AG08396 (cell line): ENCODE measurements at regions not wholly inside any gene's neighbourhood (a gene's known extent, or its start where the extent isn't known, plus 50 kb on each side); places are given as distances from the start of the nearest gene placed in this dataset.
"Not testable (repeated sequence)": the region's sequence is repeated elsewhere in the genome, so short reads cannot be mapped to it uniquely, and the experiment has no call there.

Experiments used
- DNase-seq: peaks from one replicate; pipeline ENCODE4 v3.0.0; 2012; ENCODE audit warnings: low spot score, mixed read lengths

DNA sequence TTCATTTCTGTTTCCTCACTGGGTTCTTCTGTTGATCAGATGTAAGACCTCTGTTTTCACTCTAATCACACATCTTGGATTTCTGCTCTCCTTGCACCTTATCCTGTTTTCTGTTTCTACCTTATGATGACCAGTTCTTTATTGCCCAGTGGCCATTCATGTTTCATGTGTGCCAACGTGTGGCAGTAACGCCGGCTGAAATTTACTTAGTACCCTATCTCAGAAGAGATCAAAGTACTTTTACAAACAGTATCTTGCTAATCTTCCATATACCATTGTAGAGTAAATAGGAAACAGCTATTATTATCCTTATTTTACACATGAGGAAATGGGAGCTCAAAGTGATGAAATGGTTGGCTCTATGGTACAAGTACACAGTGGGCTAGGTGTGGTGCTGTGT lies 74.0 kb downstream of the GATA3 start:
- no peak for DNase-seq

DNA sequence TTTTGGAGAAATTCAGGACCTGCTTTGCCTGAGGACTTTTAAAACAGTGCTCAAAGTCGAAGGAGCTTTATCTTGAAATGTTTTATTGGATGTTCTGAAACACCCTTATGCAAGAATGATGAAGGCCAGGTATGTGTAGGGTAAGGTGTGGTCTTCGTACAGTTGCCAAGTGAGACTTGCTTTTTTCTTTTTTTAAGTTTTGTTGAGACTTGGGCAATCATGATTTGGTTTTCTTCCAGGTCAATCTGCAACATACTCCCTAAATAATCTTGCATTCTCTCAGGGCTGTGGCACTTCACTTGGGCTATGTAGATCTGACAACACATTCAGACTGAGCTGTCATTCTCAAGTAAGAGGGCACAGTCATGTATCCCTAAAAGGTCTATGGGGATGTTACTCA lies 75.0 kb downstream of the GATA3 start:
- no peak for DNase-seq

DNA sequence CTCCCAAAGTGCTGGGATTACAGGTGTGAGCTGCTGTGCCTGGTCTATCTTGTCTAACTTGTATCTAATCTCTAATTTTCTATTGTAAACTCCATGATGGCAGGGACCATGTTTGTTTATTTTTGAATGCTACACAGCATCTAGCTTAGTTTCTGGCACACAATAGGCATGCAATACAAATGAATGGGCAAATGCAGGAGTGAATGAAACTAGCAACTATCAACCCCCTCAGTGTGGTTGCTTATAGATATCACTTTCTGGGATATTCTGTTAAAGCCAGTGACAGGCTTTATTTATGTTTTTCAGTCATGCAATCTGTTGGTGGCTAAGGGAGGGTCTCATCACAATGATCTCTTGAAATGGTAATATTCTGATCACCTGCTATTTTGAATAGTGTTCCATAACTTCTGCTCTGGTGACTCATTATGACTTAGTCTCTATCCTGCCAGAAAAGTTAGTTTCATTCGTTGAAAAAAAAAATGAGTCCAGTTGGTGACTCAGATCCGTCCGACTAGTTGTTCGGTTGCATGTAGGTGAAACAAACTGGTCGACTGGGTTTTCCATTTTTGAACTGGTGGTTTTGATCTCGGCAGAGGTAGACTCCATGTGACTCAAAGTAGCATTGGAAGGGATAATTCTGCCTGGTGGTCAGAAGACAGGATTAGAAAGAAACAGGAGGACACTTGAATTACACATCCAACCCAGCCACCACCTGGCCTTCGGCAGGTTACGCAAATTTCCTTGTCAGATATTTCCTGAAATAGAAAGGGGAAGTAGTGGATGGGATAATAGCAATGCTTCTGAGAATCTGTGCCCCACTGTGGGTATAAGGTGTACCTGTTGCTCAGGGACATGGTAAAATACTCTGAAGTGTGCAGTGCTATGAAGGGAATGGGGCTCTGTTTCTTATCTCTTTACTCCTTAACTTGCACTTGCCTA lies 76.8 kb downstream of the GATA3 start:
- DNase-seq, result no peak

DNA sequence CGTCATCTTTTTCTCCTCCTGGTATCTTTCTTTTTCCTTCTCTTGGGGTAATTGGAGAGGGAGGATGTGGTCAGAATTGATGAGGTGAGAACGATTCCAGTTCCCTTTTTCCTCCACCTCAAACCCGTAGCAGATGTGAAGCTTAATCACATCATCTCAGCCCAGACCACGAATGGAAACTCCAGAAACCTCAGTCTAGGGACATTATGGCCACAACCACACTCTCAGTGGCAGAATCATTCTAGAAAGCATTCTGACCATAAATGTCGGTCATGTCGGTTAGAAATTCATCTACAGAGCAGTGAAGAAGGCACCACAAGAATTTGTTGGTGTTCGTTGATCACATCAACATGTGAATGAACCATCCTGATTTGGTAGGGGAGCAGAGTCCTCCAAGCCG lies 78.7 kb downstream of the GATA3 start:
- no peak for DNase-seq

DNA sequence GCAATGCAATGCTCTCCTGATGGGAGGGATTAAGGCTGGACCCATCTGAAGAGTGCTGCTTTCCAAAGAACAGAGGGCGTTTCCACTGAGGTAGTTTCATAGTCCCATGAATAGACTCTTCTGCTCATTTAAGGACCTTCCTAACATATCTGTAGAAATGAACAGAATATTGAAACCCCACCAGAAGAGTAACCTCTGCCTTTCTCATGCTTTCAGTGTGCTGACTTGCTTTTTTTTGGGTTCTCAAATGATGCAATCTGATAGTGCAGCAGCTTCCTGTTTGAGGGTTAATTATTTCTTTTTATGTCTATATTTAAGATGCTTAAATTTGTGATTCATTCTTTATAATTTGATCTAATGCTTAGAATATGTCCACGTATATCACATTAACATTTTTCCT lies 82.2 kb downstream of the GATA3 start:
- no peak for DNase-seq

DNA sequence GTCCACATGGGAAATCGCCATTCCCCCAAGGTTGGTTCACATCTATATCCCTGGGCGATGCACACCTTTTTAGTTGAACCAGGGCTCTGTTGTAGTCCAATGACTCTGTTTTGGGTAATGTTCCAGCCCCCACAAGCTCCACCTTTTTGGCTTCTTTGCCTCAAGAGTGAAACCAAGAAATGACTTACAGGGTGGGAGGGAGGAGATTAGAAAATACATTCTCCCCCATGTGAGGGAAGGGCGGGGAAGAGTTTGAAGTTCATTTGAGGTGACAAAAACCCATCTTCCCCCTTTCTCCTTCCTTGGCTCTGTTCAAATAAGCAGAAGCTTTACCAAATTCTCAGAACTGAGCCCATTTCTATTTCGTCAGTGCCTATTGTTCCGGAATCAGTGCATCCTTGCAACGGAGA lies 82.8 kb downstream of the GATA3 start:
- DNase-seq, result no peak

DNA sequence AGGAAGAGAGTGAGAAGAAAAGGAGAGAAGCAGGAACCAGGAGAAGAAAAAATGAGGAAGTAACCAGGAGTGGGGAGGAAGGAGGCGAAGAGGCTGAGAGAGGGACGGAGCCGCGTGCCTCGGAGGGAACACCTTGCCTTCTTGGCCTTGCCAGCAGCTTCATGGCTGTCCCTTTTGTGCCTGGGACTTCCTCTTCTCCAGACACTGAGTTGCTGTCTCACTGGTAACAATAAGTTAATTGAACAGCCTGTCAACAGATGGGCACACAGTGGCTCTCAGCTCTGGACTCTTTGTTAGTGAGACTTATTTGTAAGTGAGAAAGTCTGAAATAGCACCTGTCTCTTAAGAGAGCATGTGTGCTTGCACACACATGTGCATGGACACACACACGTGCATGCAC lies 83.2 kb downstream of the GATA3 start:
- no peak for DNase-seq

DNA sequence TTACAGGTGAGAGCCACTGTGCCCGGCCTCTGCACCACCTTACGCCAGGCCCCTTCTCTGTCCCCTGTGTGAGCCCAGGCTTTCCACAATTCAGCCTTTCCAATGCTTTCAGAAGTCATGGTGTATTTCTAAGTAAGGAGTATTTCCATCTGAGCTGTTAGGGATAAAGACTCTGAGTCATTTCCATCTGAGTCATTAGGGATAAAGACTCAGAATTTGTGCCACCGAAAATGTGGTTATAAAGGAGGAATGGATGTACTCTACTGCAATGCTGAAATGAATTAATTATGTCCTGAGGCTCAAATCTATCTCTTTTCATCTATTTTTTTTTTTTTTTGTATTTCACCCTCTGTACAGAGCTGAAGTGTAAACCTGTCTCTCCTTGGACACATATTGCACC lies 84.0 kb downstream of the GATA3 start:
- DNase-seq, result no peak

DNA sequence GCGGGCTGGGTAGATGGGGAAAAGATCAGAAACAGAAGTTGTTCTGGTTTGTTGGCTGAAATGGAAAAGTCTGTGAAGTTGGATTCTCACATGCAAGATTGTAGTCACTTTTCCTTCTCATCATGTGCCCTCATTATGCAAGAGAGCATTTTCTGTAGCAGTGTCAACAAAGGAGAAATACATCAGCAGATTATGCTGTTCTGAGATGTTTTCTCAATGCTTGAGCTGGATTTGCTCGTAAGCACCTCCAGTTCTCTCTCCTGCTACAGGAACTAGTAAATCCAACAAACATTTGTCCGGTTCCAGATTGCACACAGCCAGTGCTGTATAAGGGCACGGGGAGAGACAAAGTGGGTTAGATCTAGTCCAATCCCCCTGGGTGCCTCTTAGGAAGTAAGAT lies 90.0 kb downstream of the GATA3 start:
- no peak for DNase-seq

DNA sequence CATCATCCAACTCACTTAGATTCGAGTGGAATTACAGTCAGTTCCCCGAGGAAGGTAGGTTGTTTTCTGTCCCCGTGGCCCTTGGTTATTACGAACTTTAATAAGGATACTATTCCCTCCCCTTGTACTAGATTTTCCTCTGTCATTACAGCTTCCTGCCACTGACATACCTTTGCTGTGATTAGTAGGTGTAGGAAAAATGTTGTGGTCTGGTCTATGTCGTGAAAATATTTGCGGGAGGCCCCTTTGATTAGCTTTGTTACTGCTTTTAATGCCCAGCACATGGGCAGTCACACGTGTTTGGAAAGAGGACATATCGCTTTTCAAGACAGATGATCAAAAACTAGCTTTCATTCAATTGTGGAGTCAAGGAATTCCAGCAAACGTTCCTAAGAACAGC lies 92.2 kb downstream of the GATA3 start:
- no peak for DNase-seq

DNA sequence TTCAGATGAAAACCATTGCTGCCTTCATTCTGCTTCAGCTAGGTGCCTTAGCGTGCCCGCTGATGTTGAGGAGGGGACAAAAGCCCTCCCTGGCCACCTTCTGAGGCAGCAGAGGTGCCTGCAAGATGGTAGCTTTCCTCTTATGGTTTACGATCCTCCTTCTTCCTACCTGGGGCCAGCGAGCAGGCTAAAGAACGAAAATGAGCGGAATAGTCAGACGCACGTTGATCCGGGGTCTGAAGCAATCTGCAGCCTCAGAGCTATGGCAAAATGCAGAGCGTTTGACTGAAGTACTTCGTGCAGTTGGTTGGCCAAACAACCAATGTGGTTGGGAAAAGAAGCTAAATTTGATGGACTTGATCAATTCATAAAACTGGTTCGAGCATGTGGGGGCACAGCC lies 95.5 kb downstream of the GATA3 start:
- no peak for DNase-seq

DNA sequence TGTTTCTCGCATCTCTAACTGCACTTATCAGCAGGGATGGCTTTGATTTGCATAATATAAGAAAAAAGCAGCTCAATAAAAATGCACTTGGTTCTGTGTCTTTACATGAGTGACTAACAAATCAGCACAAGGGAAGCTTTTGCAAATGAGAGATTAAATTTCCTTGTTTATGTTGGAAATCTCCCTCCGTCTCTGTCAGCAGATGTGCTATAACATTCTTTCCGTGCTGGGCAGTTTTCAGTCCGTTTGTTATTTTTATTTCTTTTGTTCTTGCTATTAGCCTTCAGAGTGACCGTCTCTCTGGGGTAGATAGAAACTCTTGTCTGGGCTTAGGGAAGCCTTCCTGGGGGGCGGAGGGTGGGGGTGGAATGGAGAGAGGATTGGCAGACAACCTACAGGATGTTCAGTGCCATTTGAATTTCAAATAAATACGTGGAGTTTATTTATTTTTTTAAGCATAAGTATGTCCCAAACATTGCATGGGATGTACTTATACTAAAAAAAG lies 96.0 kb downstream of the GATA3 start:
- no peak for DNase-seq

DNA sequence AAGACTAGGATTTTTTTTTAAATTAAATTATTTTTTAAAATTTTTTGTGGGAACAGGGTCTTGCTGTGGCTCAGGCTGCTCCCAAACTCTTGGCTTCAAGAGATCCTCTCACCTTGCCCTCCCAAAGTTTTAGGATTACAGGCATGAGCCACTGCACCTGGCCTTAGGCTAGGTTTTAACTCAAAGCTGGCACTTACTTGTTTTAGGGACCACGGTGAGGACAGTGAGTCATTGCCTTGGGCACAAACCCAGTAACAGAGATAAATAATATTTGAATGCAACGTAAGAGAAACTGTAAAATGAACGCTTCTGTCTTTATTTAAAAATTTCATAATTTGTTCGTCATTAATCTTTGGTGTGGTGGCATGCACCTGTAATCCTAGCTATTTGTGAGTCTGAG lies 96.6 kb downstream of the GATA3 start:
- no peak for DNase-seq

DNA sequence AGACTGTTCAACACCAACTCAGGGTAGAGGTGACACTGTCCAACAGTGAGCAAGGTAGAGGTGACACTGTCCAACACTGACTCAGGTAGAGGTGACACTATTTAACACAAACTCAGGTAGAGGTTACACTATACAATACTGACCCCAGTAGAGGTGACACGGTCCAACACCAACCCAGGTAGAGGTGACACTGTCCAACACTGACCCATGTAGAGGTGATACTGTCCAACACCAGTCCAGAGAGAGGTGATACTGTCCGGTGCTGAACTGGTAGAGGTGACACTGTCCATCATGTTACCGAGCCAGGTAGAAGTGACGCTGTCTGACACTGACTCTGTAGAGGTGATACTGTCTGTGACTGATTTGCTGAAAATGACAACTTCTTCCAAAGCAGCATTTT lies 102.4 kb downstream of the GATA3 start:
- no peak for DNase-seq

DNA sequence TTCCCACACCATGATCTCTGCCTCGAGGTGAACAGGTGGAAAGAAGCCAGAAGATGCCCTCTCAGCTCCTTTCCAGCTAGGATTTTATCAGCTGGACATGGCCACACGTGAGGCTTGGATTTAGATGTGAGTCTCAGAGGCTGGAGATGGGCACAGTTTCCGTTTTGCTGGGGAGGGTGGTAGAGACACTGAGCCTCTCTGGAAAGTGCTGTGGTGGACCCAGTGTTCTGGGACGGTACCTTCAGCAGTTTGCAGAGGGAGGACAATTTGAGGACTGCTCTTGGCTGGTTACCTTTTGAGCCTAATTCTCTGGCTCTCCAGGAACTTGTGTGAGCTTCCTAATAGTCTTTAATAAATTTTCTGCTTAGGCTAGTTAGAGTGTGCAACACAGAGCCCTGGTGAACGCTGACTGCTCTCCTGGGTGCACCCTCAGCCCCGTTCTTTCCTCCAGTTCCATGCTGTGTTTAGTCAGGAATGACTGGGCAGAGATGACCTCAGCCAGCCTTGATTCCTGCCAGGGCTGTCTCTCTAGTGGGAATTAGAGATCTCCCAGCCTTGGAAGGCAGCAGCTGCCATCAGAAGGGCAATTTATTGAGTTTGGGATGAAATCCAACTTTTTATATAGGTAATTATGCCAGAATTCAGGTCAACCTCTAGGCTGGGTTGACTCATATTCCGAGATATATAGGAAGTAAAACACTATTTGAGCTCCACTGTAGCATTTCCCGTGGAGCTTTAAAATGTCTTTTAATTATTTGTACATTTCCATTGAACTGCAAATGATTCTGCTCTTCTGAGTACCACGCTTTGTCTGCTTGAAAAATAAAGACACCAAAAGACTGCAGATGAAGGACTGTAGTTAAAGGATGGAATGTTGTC lies 103.9 kb downstream of the GATA3 start:
- DNase-seq, result no peak

DNA sequence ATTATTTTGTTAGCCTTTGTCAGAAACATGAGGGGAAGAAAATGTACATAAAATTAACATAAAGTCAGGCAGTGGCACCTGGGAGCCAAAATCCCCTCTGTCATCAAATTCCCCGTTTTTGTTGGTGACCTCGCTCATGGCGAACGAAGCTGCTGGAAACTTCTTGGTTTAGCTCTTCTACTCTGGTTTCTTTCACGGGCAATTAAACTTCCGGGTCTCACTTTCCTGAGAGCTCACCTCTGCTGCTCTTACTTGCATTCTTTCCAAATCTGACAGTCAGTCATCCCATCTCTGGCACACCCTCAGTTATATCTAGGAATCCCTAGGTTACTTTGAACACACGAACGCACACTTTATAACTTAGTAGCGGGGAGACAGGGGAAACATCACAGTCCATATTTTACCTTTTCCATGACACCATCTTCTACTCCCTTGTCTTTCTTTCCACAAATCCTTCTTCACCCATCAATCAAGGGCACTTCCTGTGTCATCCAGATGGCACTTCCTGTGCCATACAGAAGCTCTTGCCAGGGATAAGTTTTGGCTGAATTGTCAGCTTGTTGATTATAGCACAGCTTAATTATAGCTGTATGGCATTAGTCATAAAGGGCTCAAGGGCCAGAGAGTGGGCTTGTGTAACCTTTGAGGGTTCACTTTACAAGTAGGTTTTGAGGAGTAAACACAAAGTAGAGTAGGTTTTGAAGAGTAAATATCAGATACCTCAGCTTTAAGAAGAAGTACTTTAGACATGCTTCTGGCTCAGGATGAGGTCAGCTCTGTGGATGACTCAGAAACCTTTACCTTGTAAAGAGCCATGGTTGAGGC lies 105.1 kb downstream of the GATA3 start:
- DNase-seq, result no peak

DNA sequence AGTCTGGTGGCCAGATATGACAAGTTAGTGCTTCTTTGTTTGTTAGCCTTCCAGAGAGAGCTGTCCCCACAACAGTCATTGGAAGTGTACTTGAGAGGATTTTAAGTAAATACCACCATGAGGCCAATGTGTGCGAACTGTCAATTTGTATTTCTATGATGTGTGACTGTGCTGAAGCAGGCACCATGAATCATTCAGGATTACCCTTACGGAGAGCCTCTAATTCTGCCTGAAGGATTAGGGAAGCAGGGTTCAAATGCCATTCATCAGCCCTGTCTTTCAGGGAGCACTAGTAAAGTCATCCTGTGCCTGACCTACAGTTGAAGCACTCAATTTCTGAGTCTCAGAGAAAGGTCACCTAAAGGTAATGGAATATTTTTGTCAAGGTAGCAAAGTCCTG lies 109.3 kb downstream of the GATA3 start:
- DNase-seq, result no peak

DNA sequence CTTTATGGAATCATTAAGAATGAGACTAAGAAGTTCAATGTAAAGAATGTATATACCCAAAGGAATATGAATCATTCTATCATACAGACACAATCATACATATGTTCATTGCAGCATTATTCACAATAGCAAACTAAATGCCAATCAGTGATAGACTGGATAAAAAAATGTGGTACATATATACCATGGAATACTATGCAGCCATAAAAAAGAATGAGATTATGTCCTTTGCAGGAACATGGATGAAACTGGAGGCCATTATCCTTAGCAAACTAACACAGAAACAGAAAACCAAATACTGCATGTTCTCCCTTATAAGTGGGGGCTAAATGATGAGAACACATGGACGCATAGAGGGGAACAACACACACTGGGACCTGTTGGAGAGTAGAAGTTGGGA lies 110.2 kb downstream of the GATA3 start:
- DNase-seq, result not testable (repeated sequence)

DNA sequence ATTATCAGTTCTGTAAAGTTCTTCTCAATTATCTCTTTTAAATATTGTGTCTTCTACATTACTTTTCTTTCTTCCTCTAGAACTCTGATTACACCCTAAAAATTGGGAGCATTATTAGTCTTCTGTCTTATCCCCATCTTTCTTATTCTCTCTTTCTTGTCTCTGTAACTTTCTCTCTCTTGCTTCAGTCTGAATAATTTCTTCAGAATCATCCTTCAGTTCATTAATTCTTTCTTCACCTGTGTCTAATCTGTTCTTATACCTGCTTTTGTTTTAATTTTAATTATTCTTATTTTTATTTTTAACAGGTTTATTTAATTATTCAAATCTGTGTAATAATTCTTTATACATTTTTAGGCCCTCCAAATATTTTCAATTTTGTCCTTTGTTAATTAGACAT lies 114.3 kb downstream of the GATA3 start:
- no peak for DNase-seq

DNA sequence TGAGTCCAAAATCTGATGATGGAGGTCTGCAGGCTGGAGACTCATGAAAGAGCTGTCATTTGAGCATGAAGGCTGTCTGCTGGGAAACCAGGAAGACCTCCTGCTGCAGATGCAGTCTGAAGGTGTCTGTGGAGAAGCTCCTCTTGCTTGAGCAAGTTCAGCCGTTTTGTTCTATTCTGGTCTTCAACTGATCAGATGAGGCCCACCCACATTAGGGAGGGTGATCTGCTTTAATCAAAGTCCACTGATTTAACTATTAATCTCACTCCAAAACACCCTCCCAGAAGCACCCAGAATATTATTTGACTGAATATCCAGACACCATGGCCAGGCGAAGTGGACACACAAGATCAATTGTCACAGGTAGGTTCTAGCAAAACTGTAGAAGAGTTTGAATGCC lies 116.5 kb downstream of the GATA3 start:
- no peak for DNase-seq

DNA sequence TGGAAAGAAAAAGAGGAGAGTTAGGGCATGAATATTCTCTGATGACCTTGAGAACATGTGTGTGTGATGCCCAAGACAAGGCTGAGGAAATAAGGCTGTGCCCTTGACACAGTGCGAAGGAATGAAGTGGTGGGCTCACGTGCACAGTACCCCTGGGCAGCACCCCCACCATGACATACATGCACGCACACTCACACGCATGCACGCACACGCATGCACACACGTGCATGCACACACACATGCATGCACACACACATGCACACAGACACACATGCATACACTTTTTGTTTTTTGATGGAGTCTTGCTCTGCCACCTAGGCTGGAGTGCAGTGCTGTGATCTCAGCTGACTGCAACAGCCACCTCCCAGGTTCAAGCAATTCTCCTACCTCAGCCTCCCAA lies 118.1 kb downstream of the GATA3 start:
- DNase-seq, result no peak

DNA sequence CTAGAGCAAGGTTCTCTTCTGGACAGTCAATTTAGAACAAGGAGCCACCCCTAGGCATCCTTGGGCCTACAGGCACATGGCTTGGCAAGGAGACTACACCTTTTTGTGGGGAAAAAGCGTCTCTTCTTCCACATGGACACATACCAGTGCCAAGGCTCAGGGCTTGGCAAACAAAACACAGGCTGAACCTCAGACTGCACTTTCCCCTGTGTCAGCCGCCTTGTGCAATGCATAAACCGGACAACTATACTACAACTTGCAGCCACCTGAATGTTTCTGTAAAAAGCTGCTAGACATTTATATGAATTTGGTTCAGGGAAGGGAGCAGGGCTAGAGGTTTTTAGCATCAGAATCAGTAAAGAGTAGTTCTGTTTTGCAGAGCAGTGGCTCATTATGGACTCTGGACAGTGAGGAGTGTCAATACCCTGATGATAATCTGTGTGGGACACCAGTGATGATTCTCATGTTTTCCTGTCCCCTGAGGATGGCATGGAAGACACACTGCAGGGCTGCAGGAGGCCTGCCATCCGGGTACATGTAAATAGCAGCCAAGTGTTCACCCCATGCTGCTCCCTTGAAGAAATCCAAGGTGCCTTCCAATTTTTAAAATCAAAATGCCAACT lies 118.9 kb downstream of the GATA3 start:
- no peak for DNase-seq
